MM.1S (cell line): ENCODE measurements at regions not wholly inside any gene's neighbourhood (a gene's known extent, or its start where the extent isn't known, plus 50 kb on each side); places are given as distances from the start of the nearest gene placed in this dataset.

Source experiments
- DNase-seq: peaks from one replicate; pipeline ENCODE4 v3.0.0-alpha.2; 2015
- H2AFZ ChIP-seq: fragments of 300-600 bp; sonication (generic); 2 replicates; pipeline ENCODE4 v1.6.0; 2016; ENCODE audit warnings: antibody characterized with exemption, low read length
- H3F3A ChIP-seq: fragments of 300-600 bp; sonication (generic); 2 replicates; pipeline ENCODE4 v1.6.1; 2016; ENCODE audit warnings: mild to moderate bottlenecking, antibody characterized with exemption, low read length, moderate library complexity, mixed read lengths; ENCODE audit not compliant: insufficient read depth
- H3K27ac ChIP-seq: fragments of 300-600 bp; sonication (generic); 2 replicates; pipeline ENCODE4 v1.5.1; 2016; ENCODE audit warnings: mild to moderate bottlenecking, low read length
- H3K27me3 ChIP-seq: fragments of 300-600 bp; sonication (generic); replicated peaks from 2 replicates; pipeline ENCODE4 v1.6.0; 2016; ENCODE audit warnings: low read length; ENCODE audit not compliant: insufficient read depth
- H3K36me3 ChIP-seq: fragments of 300-600 bp; sonication (generic); replicated peaks from 2 replicates; pipeline ENCODE4 v1.6.1; 2016; ENCODE audit warnings: mild to moderate bottlenecking, low read length, mixed read lengths; ENCODE audit not compliant: insufficient read depth
- H3K4me1 ChIP-seq: fragments of 300-600 bp; sonication (generic); 2 replicates; pipeline ENCODE4 v1.6.1; 2016; ENCODE audit warnings: low read length, mixed read lengths
- H3K4me2 ChIP-seq: fragments of 300-600 bp; sonication (generic); 2 replicates; pipeline ENCODE4 v1.6.0; 2016; ENCODE audit warnings: low read depth, low read length
- H3K4me3 ChIP-seq: fragments of 300-600 bp; sonication (generic); 2 replicates; pipeline ENCODE4 v1.5.1; 2016; ENCODE audit warnings: low read length, mixed read lengths
- H3K79me2 ChIP-seq: fragments of 300-600 bp; sonication (generic); 2 replicates; pipeline ENCODE4 v1.6.1; 2016; ENCODE audit warnings: mixed run types, low read length, mixed read lengths
- H3K9ac ChIP-seq: fragments of 300-600 bp; sonication (generic); 2 replicates; pipeline ENCODE4 v1.6.1; 2016; ENCODE audit warnings: low read length, mixed read lengths
- H3K9me2 ChIP-seq: fragments of 300-600 bp; sonication (generic); replicated peaks from 2 replicates; pipeline ENCODE4 v1.6.1; 2016; ENCODE audit warnings: mild to moderate bottlenecking, low read length, mixed read lengths; ENCODE audit not compliant: insufficient read depth
- H3K9me3 ChIP-seq: fragments of 300-600 bp; sonication (generic); replicated peaks from 2 replicates; pipeline ENCODE4 v1.6.1; 2016; ENCODE audit warnings: mild to moderate bottlenecking, low read length, mixed read lengths; ENCODE audit not compliant: insufficient read depth
- H4K20me1 ChIP-seq: fragments of 300-600 bp; sonication (generic); 2 replicates; pipeline ENCODE4 v1.6.1; 2016; ENCODE audit warnings: mild to moderate bottlenecking, low read length, moderate library complexity, mixed read lengths; ENCODE audit not compliant: insufficient read depth
- EZH2 ChIP-seq: fragments of 300-600 bp; sonication (generic); optimal IDR thresholded peaks from 2 replicates; pipeline ENCODE3; 2017; ENCODE audit warnings: low read depth, mild to moderate bottlenecking, antibody characterized with exemption, low read length, mixed read lengths
- EZH2phosphoT487 ChIP-seq: fragments of 300-600 bp; sonication (generic); IDR thresholded peaks from 2 replicates; pipeline ENCODE4 v1.6.1; 2018; ENCODE audit warnings: antibody characterized with exemption, low read length
- TF ChIP-seq, protein P1 (sequence below): fragments of 300-600 bp; sonication (generic); IDR thresholded peaks from 2 replicates; pipeline ENCODE4 v1.5.1; 2016; ENCODE audit warnings: antibody characterized with exemption, low read length, mixed read lengths

DNA sequence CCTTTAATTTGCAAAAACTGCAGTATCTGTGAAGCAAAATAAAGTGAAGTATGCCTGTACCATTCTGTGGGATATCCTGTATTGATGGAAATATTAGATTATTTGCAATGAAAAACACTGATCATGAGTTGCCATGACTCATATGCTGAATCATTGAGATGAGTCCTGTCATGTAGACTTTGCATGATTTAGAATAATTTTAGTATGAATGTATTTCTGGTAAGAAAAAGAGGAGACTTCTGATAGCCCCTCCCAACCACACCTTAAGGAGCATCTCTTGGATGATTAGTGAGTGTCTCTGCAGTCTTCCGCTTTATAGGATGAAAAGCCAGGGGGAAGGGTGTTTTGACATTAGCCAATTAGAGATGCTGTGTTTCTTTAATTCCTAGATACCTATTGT is 55.2 kb upstream of the PTGS2 start:
- Histone ChIP-seq H3K9me3 (no peaks in the 10 kb centered on the region), H3K4me1 (no peaks in the 10 kb centered on the region), H2AFZ (no peak overlapping the region), H3K27me3 (no peaks in the 10 kb centered on the region), H3K79me2 (no peaks in the 10 kb centered on the region), H3F3A (no peaks in the 10 kb centered on the region), H3K9me2 (no peaks in the 10 kb centered on the region), H3K9ac (no peak overlapping the region), H4K20me1 (no peaks in the 10 kb centered on the region), H3K27ac (no peak overlapping the region), H3K4me2 (no peak overlapping the region), H3K36me3 (no peaks in the 10 kb centered on the region), H3K4me3 (no peak overlapping the region)
- DNase-seq: no peak
- TF ChIP-seq, protein P1, sequence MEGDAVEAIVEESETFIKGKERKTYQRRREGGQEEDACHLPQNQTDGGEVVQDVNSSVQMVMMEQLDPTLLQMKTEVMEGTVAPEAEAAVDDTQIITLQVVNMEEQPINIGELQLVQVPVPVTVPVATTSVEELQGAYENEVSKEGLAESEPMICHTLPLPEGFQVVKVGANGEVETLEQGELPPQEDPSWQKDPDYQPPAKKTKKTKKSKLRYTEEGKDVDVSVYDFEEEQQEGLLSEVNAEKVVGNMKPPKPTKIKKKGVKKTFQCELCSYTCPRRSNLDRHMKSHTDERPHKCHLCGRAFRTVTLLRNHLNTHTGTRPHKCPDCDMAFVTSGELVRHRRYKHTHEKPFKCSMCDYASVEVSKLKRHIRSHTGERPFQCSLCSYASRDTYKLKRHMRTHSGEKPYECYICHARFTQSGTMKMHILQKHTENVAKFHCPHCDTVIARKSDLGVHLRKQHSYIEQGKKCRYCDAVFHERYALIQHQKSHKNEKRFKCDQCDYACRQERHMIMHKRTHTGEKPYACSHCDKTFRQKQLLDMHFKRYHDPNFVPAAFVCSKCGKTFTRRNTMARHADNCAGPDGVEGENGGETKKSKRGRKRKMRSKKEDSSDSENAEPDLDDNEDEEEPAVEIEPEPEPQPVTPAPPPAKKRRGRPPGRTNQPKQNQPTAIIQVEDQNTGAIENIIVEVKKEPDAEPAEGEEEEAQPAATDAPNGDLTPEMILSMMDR: no peak
- no peak for TF ChIP-seq EZH2phosphoT487
- no peak for TF ChIP-seq EZH2

DNA sequence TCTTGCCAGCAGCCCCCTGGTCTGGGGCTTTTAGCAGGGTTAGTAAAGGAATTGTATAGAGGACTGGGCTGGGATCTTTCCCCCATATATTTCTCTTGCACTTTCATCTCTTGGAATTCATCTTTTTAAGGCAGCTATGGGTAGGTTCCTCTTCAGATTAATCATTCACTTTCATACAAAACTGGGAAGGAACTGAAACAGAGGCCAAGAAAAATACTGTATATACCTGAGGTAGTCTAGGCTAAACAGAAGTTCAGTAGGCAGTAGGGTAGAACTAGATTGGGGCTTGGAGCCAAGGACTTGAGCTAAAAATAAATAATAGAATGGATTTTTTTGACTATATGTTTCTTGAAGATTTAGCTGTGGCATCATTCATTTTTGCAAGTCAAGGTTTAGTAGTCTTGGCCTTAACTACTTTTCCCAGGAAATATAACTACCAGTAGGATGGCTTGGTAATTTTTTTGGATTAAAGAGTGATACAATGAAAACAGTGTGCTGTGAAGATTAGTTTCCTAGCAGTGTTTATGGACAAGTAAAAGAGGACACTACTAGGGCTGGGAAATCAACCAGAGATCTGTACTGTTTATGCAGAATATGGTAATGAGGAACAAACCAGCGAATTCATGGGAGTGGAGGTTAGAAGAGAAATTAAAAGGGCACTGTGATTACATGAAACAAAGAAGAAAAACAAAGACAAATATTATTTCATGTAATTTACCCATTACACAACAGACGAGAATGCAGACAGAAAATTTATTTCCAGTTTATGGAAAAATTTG is 50.9 kb upstream of the PTGS2 start:
- no peaks in the 10 kb centered on the region for H3K27me3 ChIP-seq

More for the DNA sequence above, 50.9 kb upstream of the PTGS2 start:
- no peaks in the 10 kb centered on the region for H3K79me2 ChIP-seq
- no peak overlapping the region for H3K27ac ChIP-seq
- H3K36me3 ChIP-seq: no peaks in the 10 kb centered on the region
- no peak overlapping the region for H3K9ac ChIP-seq
- H4K20me1 ChIP-seq: no peaks in the 10 kb centered on the region
- no peaks in the 10 kb centered on the region for H3K4me1 ChIP-seq
- H3K9me3 ChIP-seq: no peaks in the 10 kb centered on the region
- TF ChIP-seq, protein P1: no peak
- no peak for TF ChIP-seq EZH2phosphoT487
- no peak for TF ChIP-seq EZH2
- no peaks in the 10 kb centered on the region for H3F3A ChIP-seq
- H3K9me2 ChIP-seq: no peaks in the 10 kb centered on the region
- H2AFZ ChIP-seq: no peak overlapping the region
- DNase-seq: no peak
- H3K4me3 ChIP-seq: no peak overlapping the region
- no peak overlapping the region for H3K4me2 ChIP-seq
